NCI-H2081 (cell line): ENCODE measurements at regions not wholly inside any gene's neighbourhood (a gene's known extent, or its start where the extent isn't known, plus 50 kb on each side); places are given as distances from the start of the nearest gene placed in this dataset.
A peak's percentile ranks its signal among the peaks of the same experiment; 100 is the strongest.
"Not testable (repeated sequence)": the region's sequence is repeated elsewhere in the genome, so short reads cannot be mapped to it uniquely, and the experiment has no call there.

Source experiments
- DNase-seq, 2 experiments: peaks; one replicate each; lab custom pipeline; 2025; lab: John Stamatoyannopoulos, UW

GRCh38 chr9:104269996-104270963, 176.2 kb downstream of the SMC2 start:
- no peak for DNase-seq

- no peak for DNase-seq
Observed at GRCh38 chr9:104276709-104277245, 182.7 kb downstream of the SMC2 start.

GRCh38 chr9:104278929-104279496, 184.9 kb downstream of the SMC2 start:
- no peak for DNase-seq

GRCh38 chr9:104279535-104280177, 185.5 kb downstream of the SMC2 start:
- DNase-seq, result no peak

- no peak for DNase-seq
Observed at GRCh38 chr9:104280178-104280560, 186.1 kb downstream of the SMC2 start.

- no peak for DNase-seq
Observed at GRCh38 chr9:104280711-104281110, 186.6 kb downstream of the SMC2 start.

- DNase-seq, result no peak
Observed at GRCh38 chr9:104286187-104286586, 192.1 kb downstream of the SMC2 start.

- no peak for DNase-seq
Observed at GRCh38 chr9:104286799-104287198, 192.7 kb downstream of the SMC2 start.

- DNase-seq, result no peak
Observed at GRCh38 chr9:104287253-104287878, 193.3 kb downstream of the SMC2 start.

GRCh38 chr9:104293877-104294276, 199.8 kb downstream of the SMC2 start:
- no peak for DNase-seq

- no peak for DNase-seq
Observed at GRCh38 chr9:104300124-104300523, 203.9 kb upstream of the OR13F1 start.

GRCh38 chr9:104301755-104302154, 202.3 kb upstream of the OR13F1 start:
- DNase-seq, result peak; percentile 5 to 46

GRCh38 chr9:104302775-104303174, 201.3 kb upstream of the OR13F1 start:
- no peak for DNase-seq

- DNase-seq, result no peak
Observed at GRCh38 chr9:104304925-104305324, 199.1 kb upstream of the OR13F1 start.

- no peak for DNase-seq
Observed at GRCh38 chr9:104313396-104314110, 190.5 kb upstream of the OR13F1 start.

GRCh38 chr9:104316201-104317009, 187.7 kb upstream of the OR13F1 start:
- DNase-seq, result not testable (repeated sequence)

GRCh38 chr9:104319198-104319597, 184.9 kb upstream of the OR13F1 start:
- no peak for DNase-seq

- peak in 1 of 2 experiments; percentile 15 for DNase-seq
Observed at GRCh38 chr9:104319685-104320084, 184.4 kb upstream of the OR13F1 start.

- no peak for DNase-seq
Observed at GRCh38 chr9:104322596-104322995, 181.5 kb upstream of the OR13F1 start.

- not testable (repeated sequence) for DNase-seq
Observed at GRCh38 chr9:104323967-104324694, 179.9 kb upstream of the OR13F1 start.
